ENCODE measurements at regions not wholly inside any gene's neighbourhood (a gene's known extent, or its start where the extent isn't known, plus 50 kb on each side); places are given as distances from the start of the nearest gene placed in this dataset.

DNA sequence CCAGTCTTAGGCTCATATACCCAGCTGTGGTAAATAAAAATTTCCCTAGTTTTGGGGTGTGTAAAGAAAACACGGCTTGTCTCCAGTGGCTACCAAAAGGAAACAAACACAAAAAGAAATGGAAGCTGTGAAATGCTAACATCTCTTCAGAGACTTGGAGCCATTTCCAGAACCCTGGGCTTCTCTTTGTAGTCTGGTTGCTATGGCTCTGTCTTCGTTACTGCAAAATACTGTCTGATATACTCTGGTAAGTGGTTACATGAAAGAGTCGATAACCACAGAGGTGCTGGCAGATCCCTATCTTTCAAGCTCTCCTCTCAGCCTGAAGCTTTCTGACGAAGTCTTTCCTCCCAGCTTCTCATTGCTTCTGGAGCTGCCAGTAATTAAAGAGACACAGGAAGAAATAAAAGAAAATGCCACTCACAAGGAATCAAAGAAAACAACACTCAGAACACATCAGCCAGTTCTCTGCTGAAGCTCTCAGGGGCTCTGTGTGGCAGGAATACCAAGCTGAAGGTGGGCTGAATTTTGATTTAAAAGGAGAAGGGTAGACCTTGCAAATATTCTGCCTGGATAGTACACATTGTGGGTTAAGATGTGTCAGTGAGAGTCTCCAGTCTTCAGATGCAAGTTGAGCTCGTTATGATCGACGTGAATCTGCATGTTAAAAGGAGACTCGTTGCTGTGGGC is 107.6 kb upstream of the FAM9C start:
- Histone ChIP-seq H3K79me2 (ENCODE audit: low read length) (no peaks in the 10 kb centered on the region), H3K9me2 (replicated peaks; ENCODE audit: low read length) (no peaks in the 10 kb centered on the region), H3K9me3 (ENCODE audit: low read length) (no peaks in the 10 kb centered on the region), H3K27me3 (ENCODE audit: low read length) (no peaks in the 10 kb centered on the region), H3K4me2 (ENCODE audit: low read length) (no peak overlapping the region), H4K20me1 (ENCODE audit: low read length) (no peaks in the 10 kb centered on the region), H3K9ac (ENCODE audit: low read length) (no peak overlapping the region), H3K4me1 (ENCODE audit: insufficient read depth, low read length) (no peaks in the 10 kb centered on the region), H3K36me3 (ENCODE audit: low read depth, low read length) (no peaks in the 10 kb centered on the region), H3F3A (ENCODE audit: low read length, unreplicated experiment) (no peaks in the 10 kb centered on the region), H2AFZ (ENCODE audit: low read length) (no peak overlapping the region), H3K27ac (ENCODE audit: low read length) (no peak overlapping the region), H3K4me3 (ENCODE audit: low read length) (no peak overlapping the region)
- BruUV-seq (replicated peaks): no TSS peak
- POLR2A ChIA-PET (ENCODE audit: unreplicated experiment): no interaction called here
- intact Hi-C loops (cut with micrococcal nuclease): no loop called here
- ATAC-seq (no peak), DNase-seq (no peak)
- CTCF ChIA-PET: no interaction called here
- no peak for TF ChIP-seq EZH2 (IDR thresholded peaks at IDR 0.05; ENCODE audit: low read length, unreplicated experiment)
- no peak for TF ChIP-seq EZH2phosphoT487 (IDR thresholded peaks at IDR 0.05; ENCODE audit: borderline replicate concordance, low read length)
- TF ChIP-seq, protein P1, sequence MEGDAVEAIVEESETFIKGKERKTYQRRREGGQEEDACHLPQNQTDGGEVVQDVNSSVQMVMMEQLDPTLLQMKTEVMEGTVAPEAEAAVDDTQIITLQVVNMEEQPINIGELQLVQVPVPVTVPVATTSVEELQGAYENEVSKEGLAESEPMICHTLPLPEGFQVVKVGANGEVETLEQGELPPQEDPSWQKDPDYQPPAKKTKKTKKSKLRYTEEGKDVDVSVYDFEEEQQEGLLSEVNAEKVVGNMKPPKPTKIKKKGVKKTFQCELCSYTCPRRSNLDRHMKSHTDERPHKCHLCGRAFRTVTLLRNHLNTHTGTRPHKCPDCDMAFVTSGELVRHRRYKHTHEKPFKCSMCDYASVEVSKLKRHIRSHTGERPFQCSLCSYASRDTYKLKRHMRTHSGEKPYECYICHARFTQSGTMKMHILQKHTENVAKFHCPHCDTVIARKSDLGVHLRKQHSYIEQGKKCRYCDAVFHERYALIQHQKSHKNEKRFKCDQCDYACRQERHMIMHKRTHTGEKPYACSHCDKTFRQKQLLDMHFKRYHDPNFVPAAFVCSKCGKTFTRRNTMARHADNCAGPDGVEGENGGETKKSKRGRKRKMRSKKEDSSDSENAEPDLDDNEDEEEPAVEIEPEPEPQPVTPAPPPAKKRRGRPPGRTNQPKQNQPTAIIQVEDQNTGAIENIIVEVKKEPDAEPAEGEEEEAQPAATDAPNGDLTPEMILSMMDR (conservative IDR thresholded peaks at IDR 0.05; ENCODE audit: low read depth, low read length): no peak

DNA sequence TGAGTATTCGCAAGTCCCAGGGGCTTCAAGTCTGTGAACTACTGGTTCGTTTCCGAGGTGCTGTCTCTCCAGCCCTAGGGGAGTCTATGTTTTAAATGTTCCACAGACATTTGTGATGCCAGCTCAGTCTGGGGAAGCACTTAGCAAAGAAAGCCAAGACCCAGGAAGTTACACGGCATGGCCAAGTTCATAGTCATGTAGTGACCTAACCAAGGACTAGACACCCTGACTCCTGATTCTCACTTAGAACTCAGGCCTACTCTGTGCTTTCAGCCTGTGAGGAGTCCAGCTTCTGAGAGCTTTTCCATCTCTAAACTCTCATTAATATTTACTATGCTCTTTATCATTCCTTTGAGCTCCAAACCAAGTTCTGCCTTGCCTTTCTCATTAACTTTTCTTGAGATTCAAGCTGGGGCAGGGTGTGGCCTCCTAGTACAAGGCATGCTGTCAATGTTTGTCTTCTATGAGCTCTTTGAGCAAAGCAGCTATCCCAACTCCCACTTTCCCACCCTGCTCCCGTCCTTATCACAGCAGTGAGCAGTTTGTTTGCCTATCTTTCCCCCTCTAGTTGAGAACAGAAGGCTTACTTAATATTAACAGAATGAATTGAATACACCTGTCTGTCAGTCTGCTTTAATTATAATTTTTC is 105.4 kb upstream of the FAM9C start:
- BruUV-seq (replicated peaks): no TSS peak
- Histone ChIP-seq H3K4me2 (ENCODE audit: low read length) (no peak overlapping the region), H3K4me3 (ENCODE audit: low read length) (no peak overlapping the region), H3K36me3 (ENCODE audit: low read depth, low read length) (no peaks in the 10 kb centered on the region), H3K9me3 (ENCODE audit: low read length) (no peaks in the 10 kb centered on the region), H3F3A (ENCODE audit: low read length, unreplicated experiment) (no peaks in the 10 kb centered on the region), H4K20me1 (ENCODE audit: low read length) (no peaks in the 10 kb centered on the region), H3K27me3 (ENCODE audit: low read length) (no peaks in the 10 kb centered on the region), H3K9me2 (replicated peaks; ENCODE audit: low read length) (no peaks in the 10 kb centered on the region), H3K79me2 (ENCODE audit: low read length) (no peaks in the 10 kb centered on the region), H3K27ac (ENCODE audit: low read length) (no peak overlapping the region), H3K4me1 (ENCODE audit: insufficient read depth, low read length) (no peaks in the 10 kb centered on the region), H2AFZ (ENCODE audit: low read length) (no peak overlapping the region), H3K9ac (ENCODE audit: low read length) (no peak overlapping the region)
- intact Hi-C loops (cut with micrococcal nuclease): no loop called here
- ATAC-seq (no peak), DNase-seq (no peak)
- no peak for TF ChIP-seq EZH2 (IDR thresholded peaks at IDR 0.05; ENCODE audit: low read length, unreplicated experiment)
- no peak for TF ChIP-seq EZH2phosphoT487 (IDR thresholded peaks at IDR 0.05; ENCODE audit: borderline replicate concordance, low read length)
- TF ChIP-seq, protein P1 (conservative IDR thresholded peaks at IDR 0.05; ENCODE audit: low read depth, low read length): no peak
- CTCF ChIA-PET: no interaction called here
- POLR2A ChIA-PET (ENCODE audit: unreplicated experiment): no interaction called here

DNA sequence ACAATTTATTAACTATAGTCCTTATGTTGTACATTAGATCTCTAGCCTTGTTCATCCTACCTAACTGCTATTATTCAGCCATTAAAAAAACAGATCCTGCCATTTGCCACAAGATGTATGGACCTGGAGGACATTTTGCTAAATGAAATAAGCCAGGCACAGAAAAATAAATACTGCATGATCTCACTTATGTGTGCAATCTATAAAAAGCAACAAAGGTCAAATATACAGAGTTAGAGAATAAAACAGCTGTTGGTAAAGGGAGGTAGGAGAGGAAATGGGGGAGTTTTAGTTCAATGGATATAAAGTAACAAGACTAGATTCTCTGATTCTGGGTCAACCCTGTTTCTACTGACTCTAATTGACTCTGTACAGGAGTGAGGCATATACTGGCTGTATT is 103.3 kb upstream of the FAM9C start:
- intact Hi-C loops (cut with micrococcal nuclease): no loop called here
- Histone ChIP-seq H4K20me1 (ENCODE audit: low read length) (no peaks in the 10 kb centered on the region), H3K9me3 (ENCODE audit: low read length) (no peaks in the 10 kb centered on the region), H3K27ac (ENCODE audit: low read length) (no peak overlapping the region), H3K27me3 (ENCODE audit: low read length) (no peaks in the 10 kb centered on the region), H3K79me2 (ENCODE audit: low read length) (no peaks in the 10 kb centered on the region), H3K36me3 (ENCODE audit: low read depth, low read length) (no peaks in the 10 kb centered on the region), H3K4me2 (ENCODE audit: low read length) (no peak overlapping the region), H3K4me3 (ENCODE audit: low read length) (no peak overlapping the region), H3K4me1 (ENCODE audit: insufficient read depth, low read length) (no peaks in the 10 kb centered on the region), H3K9me2 (replicated peaks; ENCODE audit: low read length) (no peaks in the 10 kb centered on the region), H3K9ac (ENCODE audit: low read length) (no peak overlapping the region), H2AFZ (ENCODE audit: low read length) (no peak overlapping the region), H3F3A (ENCODE audit: low read length, unreplicated experiment) (no peaks in the 10 kb centered on the region)
- ATAC-seq: no peak
- ChIA-PET POLR2A (ENCODE audit: unreplicated experiment) (no interaction called here), CTCF (no interaction called here)
- TF ChIP-seq, protein P1 (conservative IDR thresholded peaks at IDR 0.05; ENCODE audit: low read depth, low read length): no peak
- TF ChIP-seq EZH2 (IDR thresholded peaks at IDR 0.05; ENCODE audit: low read length, unreplicated experiment) (no peak), EZH2phosphoT487 (IDR thresholded peaks at IDR 0.05; ENCODE audit: borderline replicate concordance, low read length) (no peak)
- BruUV-seq (replicated peaks): no TSS peak
- DNase-seq: no peak

Measured in PC-3 (cell line).